ENCODE measurements at regions not wholly inside any gene's neighbourhood (a gene's known extent, or its start where the extent isn't known, plus 50 kb on each side); places are given as distances from the start of the nearest gene placed in this dataset.
"Not testable (repeated sequence)": the region's sequence is repeated elsewhere in the genome, so short reads cannot be mapped to it uniquely, and the experiment has no call there.

GRCh38 chr1:30081379-30082102 lies 641.8 kb downstream of the MATN1 start:
- no peak for TF ChIP-seq CTCF (conservative IDR thresholded peaks at IDR 0.05)
- no peak overlapping the region for H3K9ac ChIP-seq (ENCODE audit: extremely low read depth, low read length, poor library complexity, severe bottlenecking)
- H3K36me3 Mint-ChIP-seq (ENCODE audit: low read depth), result no peaks in the 10 kb centered on the region
- H3K36me3 ChIP-seq (ENCODE audit: control insufficient read depth, insufficient read depth, low read length), result no peaks in the 10 kb centered on the region
- H3K4me1 Mint-ChIP-seq, result peaks cover 9% of the 10 kb centered on the region
- no peak overlapping the region for H3K4me3 Mint-ChIP-seq
- H3K9me3 ChIP-seq (ENCODE audit: control insufficient read depth, low read length), result peaks cover 12% of the 10 kb centered on the region
- H3K27ac ChIP-seq (ENCODE audit: low read depth, low read length), result no peak overlapping the region
- no peak overlapping the region for H3K4me3 ChIP-seq (ENCODE audit: low read length)
- peaks cover 8% of the 10 kb centered on the region for H3K9me3 Mint-ChIP-seq
- DNase-seq, result peak; percentile 67
- H3K4me1 ChIP-seq (ENCODE audit: control insufficient read depth, insufficient read depth, low read length), result no peaks in the 10 kb centered on the region
- WGBS, 2 experiments (ENCODE audit: insufficient coverage in 1 of 2, insufficient read length in 1 of 2), result 57 to 69% methylated on average over 4 to 6 of the region's 6 CpGs
- no peak overlapping the region for H3K27ac Mint-ChIP-seq
- H3K27me3 ChIP-seq (ENCODE audit: control insufficient read depth, insufficient read depth, low read length, poor library complexity, severe bottlenecking), result no peaks in the 10 kb centered on the region
- peaks cover 2% of the 10 kb centered on the region for H3K27me3 Mint-ChIP-seq (ENCODE audit: insufficient read depth)

DNA sequence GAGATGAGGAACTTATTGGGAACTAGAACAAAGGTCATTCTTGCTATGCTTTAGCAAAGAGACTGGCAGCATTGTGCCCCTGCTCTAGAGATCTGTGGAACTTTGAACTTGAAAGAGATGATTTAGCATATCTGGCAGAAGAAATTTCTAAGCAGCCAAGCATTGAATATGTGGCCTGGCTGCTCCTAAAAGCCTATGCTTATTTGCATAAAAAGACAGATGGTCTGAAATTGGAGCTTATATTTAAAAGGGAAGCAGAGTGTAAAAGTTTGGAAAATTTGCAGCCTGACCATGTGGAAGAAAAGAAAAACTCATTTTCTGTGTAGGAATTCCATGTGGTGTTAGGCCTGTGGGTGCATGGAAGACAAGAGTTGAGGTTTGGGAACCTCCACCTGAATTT lies 647.5 kb downstream of the MATN1 start:
- H3K9me3 ChIP-seq (ENCODE audit: control insufficient read depth, low read length), result peaks cover 20% of the 10 kb centered on the region
- H3K27ac ChIP-seq (ENCODE audit: low read depth, low read length); H3K4me3 ChIP-seq (ENCODE audit: low read length); H3K36me3 Mint-ChIP-seq (ENCODE audit: low read depth); H3K27me3 Mint-ChIP-seq (ENCODE audit: insufficient read depth); DNase-seq; H3K36me3 ChIP-seq (ENCODE audit: control insufficient read depth, insufficient read depth, low read length); H3K27me3 ChIP-seq (ENCODE audit: control insufficient read depth, insufficient read depth, low read length, poor library complexity, severe bottlenecking); H3K4me3 Mint-ChIP-seq; H3K4me1 Mint-ChIP-seq; H3K9ac ChIP-seq (ENCODE audit: extremely low read depth, low read length, poor library complexity, severe bottlenecking); H3K4me1 ChIP-seq (ENCODE audit: control insufficient read depth, insufficient read depth, low read length); H3K27ac Mint-ChIP-seq: not testable (repeated sequence)
- H3K9me3 Mint-ChIP-seq, result peaks cover 24% of the 10 kb centered on the region

DNA sequence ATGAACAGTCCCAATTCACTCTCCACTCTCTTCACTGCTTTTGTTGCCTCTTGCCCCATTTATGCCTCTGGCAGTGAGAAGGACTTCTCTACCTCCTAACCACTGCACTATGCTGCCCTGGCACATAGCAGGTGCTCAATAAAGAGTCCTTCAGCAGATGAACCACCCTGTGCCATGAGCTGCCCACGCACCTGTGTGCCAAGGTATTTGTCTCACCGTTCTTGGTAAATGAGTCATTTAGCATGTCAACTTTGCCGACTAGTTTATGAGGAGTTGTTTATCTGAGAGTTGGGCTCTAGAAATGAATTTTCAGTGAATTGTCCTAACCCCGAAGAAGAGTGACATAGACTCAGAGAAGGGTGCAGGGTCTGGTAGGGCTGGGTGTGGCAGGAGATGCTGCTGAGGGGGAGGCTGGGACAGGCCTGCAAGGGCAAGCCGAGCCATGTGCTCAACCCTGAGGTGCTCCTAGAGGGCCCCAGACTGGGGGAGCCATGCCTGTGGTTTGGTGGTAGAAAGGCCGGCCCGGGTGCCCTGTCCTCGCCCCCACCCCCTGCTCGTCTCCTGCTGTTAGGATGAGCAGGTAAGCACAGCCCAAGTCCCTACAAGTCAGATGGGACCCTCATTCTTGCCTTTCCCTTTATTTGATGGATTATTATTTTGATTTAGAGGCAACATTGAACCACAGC lies 654.5 kb downstream of the MATN1 start:
- Mint-ChIP-seq H3K36me3 (ENCODE audit: low read depth) (no peaks in the 10 kb centered on the region), H3K4me1 (no peaks in the 10 kb centered on the region), H3K27me3 (ENCODE audit: insufficient read depth) (no peaks in the 10 kb centered on the region), H3K9me3 (no peaks in the 10 kb centered on the region), H3K4me3 (no peak overlapping the region), H3K27ac (no peak overlapping the region)
- TF ChIP-seq CTCF (conservative IDR thresholded peaks at IDR 0.05), result no peak
- H3K9ac ChIP-seq (ENCODE audit: extremely low read depth, low read length, poor library complexity, severe bottlenecking), result no peak overlapping the region
- H3K27ac ChIP-seq (ENCODE audit: low read depth, low read length), result no peak overlapping the region
- 90 to 100% methylated on average over 7 to 9 of the region's 9 CpGs for WGBS, 2 experiments (ENCODE audit: insufficient coverage in 1 of 2, insufficient read length in 1 of 2)
- no peaks in the 10 kb centered on the region for H3K9me3 ChIP-seq (ENCODE audit: control insufficient read depth, low read length)
- H3K27me3 ChIP-seq (ENCODE audit: control insufficient read depth, insufficient read depth, low read length, poor library complexity, severe bottlenecking), result no peaks in the 10 kb centered on the region
- H3K4me1 ChIP-seq (ENCODE audit: control insufficient read depth, insufficient read depth, low read length), result no peaks in the 10 kb centered on the region
- no peak for DNase-seq
- H3K4me3 ChIP-seq (ENCODE audit: low read length), result no peak overlapping the region
- H3K36me3 ChIP-seq (ENCODE audit: control insufficient read depth, insufficient read depth, low read length), result no peaks in the 10 kb centered on the region

Data from endodermal cell (in vitro differentiated cells).